Upper lobe of right lung (tissue), 1 donor: ENCODE measurements at regions not wholly inside any gene's neighbourhood (a gene's known extent, or its start where the extent isn't known, plus 50 kb on each side); places are given as distances from the start of the nearest gene placed in this dataset.

ENCODE experiments used
- ATAC-seq: fragments of 200-7000 bp; cut with Tn5 transposase; one replicate; pipeline ENCODE4 v1.9.1; 2020; ENCODE audit warnings: mild to moderate bottlenecking, moderate library complexity
- DNase-seq: peaks from one replicate; pipeline ENCODE4 v3.0.0-alpha.2; 2020
- H3K27ac ChIP-seq: fragments of 200-600 bp; one replicate; pipeline ENCODE4 v1.8.0; 2022
- H3K27me3 ChIP-seq: fragments of 200-600 bp; one replicate; pipeline ENCODE4 v1.8.0; 2022; ENCODE audit warnings: mild to moderate bottlenecking
- H3K36me3 ChIP-seq: fragments of 200-600 bp; one replicate; pipeline ENCODE4 v1.8.0; 2022
- H3K4me1 ChIP-seq: fragments of 200-600 bp; one replicate; pipeline ENCODE4 v1.8.0; 2022
- H3K4me3 ChIP-seq: fragments of 200-600 bp; one replicate; pipeline ENCODE4 v1.8.0; 2022; ENCODE audit warnings: mild to moderate bottlenecking
- H3K9me3 ChIP-seq: fragments of 200-600 bp; one replicate; pipeline ENCODE4 v1.8.0; 2022
- CTCF ChIP-seq: fragments of 200-600 bp; IDR thresholded peaks from one replicate; pipeline ENCODE4 v1.8.0; 2022; ENCODE audit warnings: antibody characterized with exemption
- intact Hi-C: fragments of 100-400 bp; cut with DNase I; formaldehyde crosslinking; loops from one replicate; pipeline ENCODE4 v1.11.0; 2022
- donor health status: DM: no; HTN: yes; CAD: no; lungs with severe emphysema.

GRCh38 chr10:3548076-3548475 is 236.9 kb downstream of the KLF6 start:
- TF ChIP-seq CTCF: no peak
- intact Hi-C loops: no loop called here
- H3K4me3 ChIP-seq: no peak overlapping the region
- ATAC-seq (no peak), DNase-seq (no peak)
- no peaks in the 10 kb centered on the region for H3K36me3 ChIP-seq
- H3K27me3 ChIP-seq: no peaks in the 10 kb centered on the region
- no peak overlapping the region for H3K27ac ChIP-seq
- H3K4me1 ChIP-seq: no peaks in the 10 kb centered on the region
- no peaks in the 10 kb centered on the region for H3K9me3 ChIP-seq

GRCh38 chr10:3544561-3544960 is 240.4 kb downstream of the KLF6 start:
- no peak for TF ChIP-seq CTCF

GRCh38 chr10:3542185-3542611 is 242.8 kb downstream of the KLF6 start:
- no peaks in the 10 kb centered on the region for H3K27me3 ChIP-seq
- no peak for TF ChIP-seq CTCF
- DNase-seq (no peak), ATAC-seq (no peak)
- peaks cover 3% of the 10 kb centered on the region for H3K4me1 ChIP-seq
- no peaks in the 10 kb centered on the region for H3K9me3 ChIP-seq
- no peak overlapping the region for H3K4me3 ChIP-seq
- H3K36me3 ChIP-seq: no peaks in the 10 kb centered on the region
- H3K27ac ChIP-seq: no peak overlapping the region
- intact Hi-C loops: no loop called here

More at GRCh38 chr10:3544561-3544960, 240.4 kb downstream of the KLF6 start:
- DNase-seq (no peak), ATAC-seq (no peak)
- no peaks in the 10 kb centered on the region for H3K9me3 ChIP-seq
- H3K4me1 ChIP-seq: no peaks in the 10 kb centered on the region
- intact Hi-C loops: no loop called here
- H3K4me3 ChIP-seq: no peak overlapping the region
- no peaks in the 10 kb centered on the region for H3K36me3 ChIP-seq
- H3K27me3 ChIP-seq: no peaks in the 10 kb centered on the region
- H3K27ac ChIP-seq: no peak overlapping the region

DNA sequence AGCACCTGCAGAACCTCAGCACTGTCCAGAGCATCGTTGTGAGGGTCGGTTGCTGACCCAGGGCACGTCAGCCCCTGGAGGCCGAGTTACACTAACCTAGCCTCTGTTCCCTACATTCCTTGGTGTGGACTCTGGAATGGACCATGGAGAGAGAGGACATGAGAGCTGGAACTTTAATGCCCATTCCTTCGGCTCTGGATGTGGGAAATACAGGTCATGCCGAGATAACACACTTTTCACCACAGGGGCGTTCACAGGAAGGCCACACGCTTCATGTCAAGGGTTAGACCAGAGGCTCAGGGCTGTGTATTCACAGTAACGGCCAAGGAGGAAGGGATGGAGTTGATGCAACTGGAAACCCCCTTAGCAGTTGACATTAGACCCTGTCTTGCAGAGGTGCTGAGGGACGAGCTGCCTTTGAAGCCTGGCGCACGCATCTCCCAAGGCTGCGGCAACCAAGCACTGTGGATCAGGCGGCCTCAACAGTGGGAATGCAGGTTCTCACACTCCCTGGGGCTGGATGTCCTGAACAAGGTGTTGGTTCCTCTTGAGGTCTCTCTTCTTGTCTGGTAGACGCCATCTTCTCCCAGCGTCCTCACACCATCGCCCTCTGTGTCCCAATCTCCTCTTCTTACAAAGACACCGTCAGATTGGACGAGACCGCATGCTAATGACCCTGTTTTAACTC is 245.2 kb downstream of the KLF6 start:
- no peak for TF ChIP-seq CTCF
- Histone ChIP-seq H3K27ac (peak overlapping the region; percentile 4), H3K4me1 (peaks cover 3% of the 10 kb centered on the region), H3K9me3 (no peaks in the 10 kb centered on the region), H3K36me3 (no peaks in the 10 kb centered on the region), H3K27me3 (no peaks in the 10 kb centered on the region), H3K4me3 (no peak overlapping the region)
- ATAC-seq: no peak
- no peak for DNase-seq
- intact Hi-C loops: no loop called here

GRCh38 chr10:3538656-3539531 is 246.1 kb downstream of the KLF6 start:
- Histone ChIP-seq H3K36me3 (no peaks in the 10 kb centered on the region), H3K27ac (peak overlapping the region; percentile 4), H3K9me3 (no peaks in the 10 kb centered on the region), H3K4me3 (no peak overlapping the region), H3K4me1 (peaks cover 3% of the 10 kb centered on the region), H3K27me3 (no peaks in the 10 kb centered on the region)
- peak; percentile 66 for ATAC-seq
- intact Hi-C loops: no loop called here
- DNase-seq: no peak
- no peak for TF ChIP-seq CTCF
